ENCODE measurements at regions not wholly inside any gene's neighbourhood (a gene's known extent, or its start where the extent isn't known, plus 50 kb on each side); places are given as distances from the start of the nearest gene placed in this dataset.
"Not testable (repeated sequence)": the region's sequence is repeated elsewhere in the genome, so short reads cannot be mapped to it uniquely, and the experiment has no call there.

DNA sequence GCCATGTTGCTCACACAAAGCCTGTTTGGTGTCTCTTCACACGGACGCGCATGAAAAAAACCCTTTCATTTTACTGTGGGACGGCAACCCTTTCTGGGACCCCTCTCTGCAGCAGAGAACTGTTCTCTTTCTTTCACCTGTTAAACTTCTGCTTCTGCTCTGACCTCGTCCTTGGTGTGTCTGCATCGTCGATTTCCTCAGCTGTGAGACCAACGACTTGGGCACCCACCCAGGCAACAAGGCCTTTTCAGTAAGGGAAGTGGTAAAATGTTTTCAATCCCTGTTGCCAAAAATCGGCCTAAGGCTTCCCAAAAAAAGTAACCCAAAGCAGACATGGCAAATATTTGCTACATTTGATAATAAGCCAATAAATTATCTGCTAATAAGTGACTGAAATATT, 515.3 kb downstream of the IRS2 start:
- no peak overlapping the region for H3K27ac ChIP-seq (ENCODE audit: insufficient read depth, low read length)
- H2BK20ac ChIP-seq (ENCODE audit: low read depth, low read length), result peak overlapping the region; percentile 74
- no peak for TF ChIP-seq RFX5 (IDR thresholded peaks at IDR 0.05; ENCODE audit: low read depth, low read length)
- no peak overlapping the region for H2BK5ac ChIP-seq (ENCODE audit: low read depth, low read length, poor library complexity, severe bottlenecking)
- peak overlapping the region; percentile 78 for H2BK120ac ChIP-seq (ENCODE audit: low read depth, low read length)
- no peaks in the 10 kb centered on the region for H3K36me3 ChIP-seq (ENCODE audit: control insufficient read depth, insufficient read depth, low read length)
- H4K20me1 ChIP-seq (ENCODE audit: insufficient read depth, low read length), result no peaks in the 10 kb centered on the region
- H4K8ac ChIP-seq (ENCODE audit: low read depth in 2 of 2, low read length in 2 of 2), result peak overlapping the region in 1 of 2 experiments; percentile 51; a peak in 1 of 4 replicates
- peak overlapping the region; percentile 52; the same call in 1 of the 2 replicates for H3K18ac ChIP-seq (ENCODE audit: low read depth, low read length)
- H2AK5ac ChIP-seq (ENCODE audit: low read depth, low read length), result no peak overlapping the region
- H2AFZ ChIP-seq (replicated peaks; ENCODE audit: low read length, poor library complexity), result no peak overlapping the region
- peaks cover 10% of the 10 kb centered on the region; the same call in 1 of the 2 replicates for H3K4me1 ChIP-seq (ENCODE audit: control insufficient read depth, insufficient read depth, low read length)
- H2AK9ac ChIP-seq (replicated peaks; ENCODE audit: low read depth, low read length, poor library complexity), result no peak overlapping the region
- H3K79me1 ChIP-seq (ENCODE audit: low read depth in 1 of 2, low read length in 2 of 2), result no peaks in the 10 kb centered on the region
- WGBS, 2 experiments (ENCODE audit: extremely low coverage in 2 of 2, insufficient read length in 1 of 2), result 71% methylated on average over 4 of the region's 9 CpGs; no CpG with 5 or more reads in 1 of the 2 experiments
- H3K27me3 ChIP-seq (ENCODE audit: control insufficient read depth, insufficient read depth, low read length), result no peaks in the 10 kb centered on the region
- H4K5ac ChIP-seq (ENCODE audit: low read depth, low read length), result no peak overlapping the region; the same call in 1 of the 2 replicates
- peaks cover 16% of the 10 kb centered on the region for H3K9me1 ChIP-seq (ENCODE audit: insufficient read depth, low read length)
- H3K9me3 ChIP-seq (ENCODE audit: control insufficient read depth, insufficient read depth, low read length), result no peaks in the 10 kb centered on the region
- ATAC-seq (ENCODE audit: low read depth) (no peak), DNase-seq (no peak)
- intact Hi-C loops (cut with micrococcal nuclease), result loop anchor here (5.0 kb wide), 1 partner anchor 124 kb away; no protein-coding TSS in a partner anchor
- H4K91ac ChIP-seq (ENCODE audit: insufficient read depth, low read depth, low read length), result peak overlapping the region; percentile 68
- H3K23ac ChIP-seq (ENCODE audit: low read depth, low read length), result peak overlapping the region; percentile 24; the same call in 1 of the 2 replicates
- ChIA-PET CTCF (no interaction called here), POLR2A (ENCODE audit: unreplicated experiment) (no interaction called here)
- peak overlapping the region; percentile 85 for H3K4ac ChIP-seq (ENCODE audit: low read depth, low read length)
- BruUV-seq (replicated peaks), result no TSS peak
- H3K4me2 ChIP-seq (ENCODE audit: low read depth, low read length), result no peak overlapping the region
- no peak overlapping the region for H3K4me3 ChIP-seq (ENCODE audit: insufficient read depth, low read depth, low read length)
- peak overlapping the region; percentile 14; the same call in 1 of the 2 replicates for H3K14ac ChIP-seq (replicated peaks; ENCODE audit: low read depth, low read length)
- dilution Hi-C loops (cut with HindIII; ENCODE audit: low sequenced_read_pairs, unreplicated experiment), result no loop called here
- in situ Hi-C loops (cut with MboI; ENCODE audit: low sequenced_read_pairs), result no loop called here
- H3K56ac ChIP-seq (ENCODE audit: extremely low read depth, insufficient read depth, low read length), result no peak overlapping the region
- no peak overlapping the region for H3K9ac ChIP-seq (ENCODE audit: low read depth, low read length)
- 0 out of 3 replicates have a peak overlapping the region, but pooled peaks have one; percentile 11 for H2BK15ac ChIP-seq (ENCODE audit: low read depth, low read length)

DNA sequence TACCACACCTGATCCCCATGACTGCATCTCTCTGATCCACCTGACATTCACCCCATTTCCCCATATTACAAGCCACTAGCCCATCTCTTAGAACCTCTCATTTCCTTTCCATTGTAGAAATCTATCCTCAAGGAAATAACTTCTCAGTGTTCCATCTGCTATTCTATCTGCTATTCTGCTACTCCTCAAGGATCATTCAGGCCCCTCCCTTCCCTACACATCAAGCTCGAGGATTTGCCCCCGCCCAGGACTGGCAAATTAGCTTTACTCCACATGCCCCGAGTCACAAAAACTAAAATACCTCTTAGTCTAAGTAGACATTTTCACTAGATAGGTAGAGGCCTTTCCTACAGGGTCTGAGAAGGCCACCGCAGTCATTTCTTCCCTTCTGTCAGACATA, 517.0 kb downstream of the IRS2 start:
- BruUV-seq (replicated peaks); H3K27ac ChIP-seq (ENCODE audit: insufficient read depth, low read length); DNase-seq: not testable (repeated sequence)

More for the DNA sequence above, 517.0 kb downstream of the IRS2 start:
- H3K79me1 ChIP-seq (ENCODE audit: low read depth in 1 of 2, low read length in 2 of 2); H3K18ac ChIP-seq (ENCODE audit: low read depth, low read length); intact Hi-C loops (cut with micrococcal nuclease); H2AFZ ChIP-seq (replicated peaks; ENCODE audit: low read length, poor library complexity); H2AK5ac ChIP-seq (ENCODE audit: low read depth, low read length); H4K5ac ChIP-seq (ENCODE audit: low read depth, low read length); dilution Hi-C loops (cut with HindIII; ENCODE audit: low sequenced_read_pairs, unreplicated experiment); H4K8ac ChIP-seq (ENCODE audit: low read depth in 2 of 2, low read length in 2 of 2); H3K36me3 ChIP-seq (ENCODE audit: control insufficient read depth, insufficient read depth, low read length); H2BK15ac ChIP-seq (ENCODE audit: low read depth, low read length); H3K56ac ChIP-seq (ENCODE audit: extremely low read depth, insufficient read depth, low read length); H3K14ac ChIP-seq (replicated peaks; ENCODE audit: low read depth, low read length); H2BK5ac ChIP-seq (ENCODE audit: low read depth, low read length, poor library complexity, severe bottlenecking); ATAC-seq (ENCODE audit: low read depth); H3K27me3 ChIP-seq (ENCODE audit: control insufficient read depth, insufficient read depth, low read length); H3K23ac ChIP-seq (ENCODE audit: low read depth, low read length); CTCF ChIA-PET; H2BK20ac ChIP-seq (ENCODE audit: low read depth, low read length); H3K4me2 ChIP-seq (ENCODE audit: low read depth, low read length); H3K4ac ChIP-seq (ENCODE audit: low read depth, low read length); H3K9ac ChIP-seq (ENCODE audit: low read depth, low read length); H2BK120ac ChIP-seq (ENCODE audit: low read depth, low read length); H3K9me3 ChIP-seq (ENCODE audit: control insufficient read depth, insufficient read depth, low read length); in situ Hi-C loops (cut with MboI; ENCODE audit: low sequenced_read_pairs); H2AK9ac ChIP-seq (replicated peaks; ENCODE audit: low read depth, low read length, poor library complexity); POLR2A ChIA-PET (ENCODE audit: unreplicated experiment); H3K4me3 ChIP-seq (ENCODE audit: insufficient read depth, low read depth, low read length); H3K9me1 ChIP-seq (ENCODE audit: insufficient read depth, low read length); H4K20me1 ChIP-seq (ENCODE audit: insufficient read depth, low read length); H4K91ac ChIP-seq (ENCODE audit: insufficient read depth, low read depth, low read length); H3K4me1 ChIP-seq (ENCODE audit: control insufficient read depth, insufficient read depth, low read length): not testable (repeated sequence)
- no CpG with 5 or more reads among the region's 4 CpGs for WGBS, 2 experiments (ENCODE audit: extremely low coverage in 2 of 2, insufficient read length in 1 of 2)

Data from IMR-90 (cell line).